H7 (cell line): ENCODE measurements at regions not wholly inside any gene's neighbourhood (a gene's known extent, or its start where the extent isn't known, plus 50 kb on each side); places are given as distances from the start of the nearest gene placed in this dataset.

Experiments
- DNase-seq: peaks from one replicate; pipeline ENCODE4 v3.0.0; 2012
- H3K27me3 ChIP-seq: 2 replicates; pipeline ENCODE4 v1.6.0; 2011; ENCODE audit warnings: mild to moderate bottlenecking, low read length; ENCODE audit not compliant: control insufficient read depth, insufficient read depth
- H3K36me3 ChIP-seq: replicated peaks from 2 replicates; pipeline ENCODE4 v1.5.1; 2011; ENCODE audit warnings: low read length; ENCODE audit not compliant: control insufficient read depth, insufficient read depth
- H3K4me3 ChIP-seq: 2 replicates; pipeline ENCODE4 v1.5.1; 2011; ENCODE audit warnings: low read depth, mild to moderate bottlenecking, control low read depth, low read length, moderate library complexity; ENCODE audit not compliant: insufficient read depth

- no peaks in the 10 kb centered on the region for H3K27me3 ChIP-seq
- H3K4me3 ChIP-seq: no peak overlapping the region
- H3K36me3 ChIP-seq: no peaks in the 10 kb centered on the region
- no peak for DNase-seq
Measured at GRCh38 chr1:213678348-213678747, 309.4 kb upstream of the PROX1 start.

- Histone ChIP-seq H3K4me3 (no peak overlapping the region), H3K36me3 (no peaks in the 10 kb centered on the region), H3K27me3 (no peaks in the 10 kb centered on the region)
- DNase-seq: no peak
Measured at GRCh38 chr1:213678753-213679152, 309.0 kb upstream of the PROX1 start.

- Histone ChIP-seq H3K27me3 (no peaks in the 10 kb centered on the region), H3K36me3 (no peaks in the 10 kb centered on the region), H3K4me3 (no peak overlapping the region)
- DNase-seq: no peak
Measured at GRCh38 chr1:213679153-213679552, 308.6 kb upstream of the PROX1 start.

- H3K27me3 ChIP-seq: no peaks in the 10 kb centered on the region
- no peaks in the 10 kb centered on the region for H3K36me3 ChIP-seq
- no peak for DNase-seq
- H3K4me3 ChIP-seq: no peak overlapping the region
Measured at GRCh38 chr1:213680677-213681325, 307.0 kb upstream of the PROX1 start.

GRCh38 chr1:213681788-213682340 is 305.9 kb upstream of the PROX1 start:
- Histone ChIP-seq H3K4me3 (no peak overlapping the region), H3K36me3 (no peaks in the 10 kb centered on the region), H3K27me3 (no peaks in the 10 kb centered on the region)
- DNase-seq: no peak

- no peaks in the 10 kb centered on the region for H3K27me3 ChIP-seq
- DNase-seq: no peak
- H3K4me3 ChIP-seq: no peak overlapping the region
- no peaks in the 10 kb centered on the region for H3K36me3 ChIP-seq
Measured at GRCh38 chr1:213683529-213683928, 304.2 kb upstream of the PROX1 start.

- no peak for DNase-seq
- Histone ChIP-seq H3K4me3 (no peak overlapping the region), H3K27me3 (no peaks in the 10 kb centered on the region), H3K36me3 (no peaks in the 10 kb centered on the region)
Measured at GRCh38 chr1:213684454-213684853, 303.3 kb upstream of the PROX1 start.

GRCh38 chr1:213685992-213686582 is 301.7 kb upstream of the PROX1 start:
- no peaks in the 10 kb centered on the region for H3K36me3 ChIP-seq
- DNase-seq: no peak

GRCh38 chr1:213686983-213687382 is 300.8 kb upstream of the PROX1 start:
- Histone ChIP-seq H3K4me3 (no peak overlapping the region), H3K36me3 (no peaks in the 10 kb centered on the region), H3K27me3 (no peaks in the 10 kb centered on the region; the same call in 1 of the 2 replicates)
- DNase-seq: no peak

More at GRCh38 chr1:213685992-213686582, 301.7 kb upstream of the PROX1 start:
- Histone ChIP-seq H3K27me3 (no peaks in the 10 kb centered on the region; the same call in 1 of the 2 replicates), H3K4me3 (no peak overlapping the region)

GRCh38 chr1:213687832-213688231 is 299.9 kb upstream of the PROX1 start:
- no peaks in the 10 kb centered on the region; the same call in 1 of the 2 replicates for H3K27me3 ChIP-seq
- no peaks in the 10 kb centered on the region for H3K36me3 ChIP-seq
- DNase-seq: no peak
- H3K4me3 ChIP-seq: no peak overlapping the region

GRCh38 chr1:213688655-213689054 is 299.1 kb upstream of the PROX1 start:
- no peak for DNase-seq
- no peak overlapping the region for H3K4me3 ChIP-seq

GRCh38 chr1:213689260-213689659 is 298.5 kb upstream of the PROX1 start:
- H3K27me3 ChIP-seq: no peaks in the 10 kb centered on the region; the same call in 1 of the 2 replicates
- no peaks in the 10 kb centered on the region for H3K36me3 ChIP-seq
- DNase-seq: no peak
- no peak overlapping the region for H3K4me3 ChIP-seq

More at GRCh38 chr1:213688655-213689054, 299.1 kb upstream of the PROX1 start:
- Histone ChIP-seq H3K27me3 (no peaks in the 10 kb centered on the region; the same call in 1 of the 2 replicates), H3K36me3 (no peaks in the 10 kb centered on the region)

- no peak for DNase-seq
- Histone ChIP-seq H3K36me3 (no peaks in the 10 kb centered on the region), H3K4me3 (no peak overlapping the region), H3K27me3 (no peaks in the 10 kb centered on the region; the same call in 1 of the 2 replicates)
Measured at GRCh38 chr1:213690341-213690917, 297.3 kb upstream of the PROX1 start.

GRCh38 chr1:213692321-213692720 is 295.5 kb upstream of the PROX1 start:
- no peaks in the 10 kb centered on the region for H3K36me3 ChIP-seq
- DNase-seq: no peak
- H3K4me3 ChIP-seq: no peak overlapping the region
- H3K27me3 ChIP-seq: no peaks in the 10 kb centered on the region; the same call in 1 of the 2 replicates

- Histone ChIP-seq H3K4me3 (no peak overlapping the region), H3K27me3 (no peaks in the 10 kb centered on the region; the same call in 1 of the 2 replicates), H3K36me3 (no peaks in the 10 kb centered on the region)
- no peak for DNase-seq
Measured at GRCh38 chr1:213693864-213694263, 293.9 kb upstream of the PROX1 start.
